ENCODE measurements at regions not wholly inside any gene's neighbourhood (a gene's known extent, or its start where the extent isn't known, plus 50 kb on each side); places are given as distances from the start of the nearest gene placed in this dataset.

GRCh38 chr13:83153848-83154247, 728.4 kb downstream of the SLITRK1 start:
- intact Hi-C loops (cut with micrococcal nuclease): no loop called here

GRCh38 chr13:83151308-83151660, 731.0 kb downstream of the SLITRK1 start:
- no peak overlapping the region for H3K4me3 Mint-ChIP-seq
- TF ChIP-seq CTCF (IDR thresholded peaks at IDR 0.05) (no peak), EZH2 (IDR thresholded peaks at IDR 0.05; ENCODE audit: borderline replicate concordance, insufficient read depth, low read depth, low read length, poor library complexity, severe bottlenecking) (no peak)
- POLR2A ChIA-PET: no interaction called here
- H3K4me2 ChIP-seq (replicated peaks; ENCODE audit: low read depth, low read length, poor library complexity, severe bottlenecking): no peak overlapping the region
- H3K36me3 ChIP-seq (replicated peaks in 1 of 2; ENCODE audit: control extremely low read depth in 1 of 2, control insufficient read depth in 1 of 2, extremely low read depth in 1 of 2, insufficient read depth in 2 of 2, low read length in 1 of 2): no peaks in the 10 kb centered on the region
- no peak overlapping the region for H3K4me3 ChIP-seq (ENCODE audit: control extremely low read depth in 1 of 5, extremely low read depth in 1 of 5, insufficient read depth in 1 of 5, low read depth in 2 of 5, low read length in 4 of 5)
- H3K4me1 ChIP-seq (ENCODE audit: control insufficient read depth in 2 of 2, insufficient read depth in 2 of 2, low read length in 2 of 2): no peaks in the 10 kb centered on the region
- no peak overlapping the region for H3K27ac Mint-ChIP-seq
- H3K9me3 Mint-ChIP-seq (ENCODE audit: insufficient read depth): no peaks in the 10 kb centered on the region
- H3K27ac ChIP-seq (ENCODE audit: low read length in 2 of 2): no peak overlapping the region
- DNase-seq: no peak
- H3K9me3 ChIP-seq (ENCODE audit: control extremely low read depth in 1 of 3, control insufficient read depth in 2 of 3, insufficient read depth in 1 of 3, low read length in 2 of 3): no peaks in the 10 kb centered on the region
- no peaks in the 10 kb centered on the region for H3K27me3 Mint-ChIP-seq
- no peak for ATAC-seq (ENCODE audit: low read depth)
- H4K20me1 ChIP-seq (ENCODE audit: control insufficient read depth, insufficient read depth, low read length, poor library complexity, severe bottlenecking): no peaks in the 10 kb centered on the region
- WGBS (ENCODE audit: insufficient coverage): no CpG with 5 or more reads among the region's 1 CpG
- no peaks in the 10 kb centered on the region for H3K27me3 ChIP-seq (replicated peaks in 1 of 4; ENCODE audit: control extremely low read depth in 1 of 4, control insufficient read depth in 3 of 4, insufficient read depth in 4 of 4, low read length in 3 of 4)
- intact Hi-C loops (cut with micrococcal nuclease): no loop called here
- no peaks in the 10 kb centered on the region for H3K4me1 Mint-ChIP-seq
- no peaks in the 10 kb centered on the region for H3K79me2 ChIP-seq (ENCODE audit: control insufficient read depth, insufficient read depth, low read length)
- no peak overlapping the region for H3K9ac ChIP-seq (ENCODE audit: low read length)
- no peak overlapping the region for H2AFZ ChIP-seq (ENCODE audit: insufficient read depth, low read depth, low read length, poor library complexity, severe bottlenecking)
- CTCF ChIA-PET: no interaction called here

More at GRCh38 chr13:83153848-83154247, 728.4 kb downstream of the SLITRK1 start:
- H3K27me3 ChIP-seq (replicated peaks in 1 of 4; ENCODE audit: control extremely low read depth in 1 of 4, control insufficient read depth in 3 of 4, insufficient read depth in 4 of 4, low read length in 3 of 4): no peaks in the 10 kb centered on the region
- H3K4me3 Mint-ChIP-seq: no peak overlapping the region
- no peaks in the 10 kb centered on the region for H3K9me3 ChIP-seq (ENCODE audit: control extremely low read depth in 1 of 3, control insufficient read depth in 2 of 3, insufficient read depth in 1 of 3, low read length in 2 of 3)
- H3K4me3 ChIP-seq (ENCODE audit: control extremely low read depth in 1 of 5, extremely low read depth in 1 of 5, insufficient read depth in 1 of 5, low read depth in 2 of 5, low read length in 4 of 5): no peak overlapping the region
- no peak overlapping the region for H3K4me2 ChIP-seq (replicated peaks; ENCODE audit: low read depth, low read length, poor library complexity, severe bottlenecking)
- no peak overlapping the region for H3K27ac ChIP-seq (ENCODE audit: low read length in 2 of 2)
- H3K9ac ChIP-seq (ENCODE audit: low read length): no peak overlapping the region
- no peaks in the 10 kb centered on the region for H3K27me3 Mint-ChIP-seq
- no peaks in the 10 kb centered on the region for H3K36me3 ChIP-seq (replicated peaks in 1 of 2; ENCODE audit: control extremely low read depth in 1 of 2, control insufficient read depth in 1 of 2, extremely low read depth in 1 of 2, insufficient read depth in 2 of 2, low read length in 1 of 2)
- DNase-seq (no peak), ATAC-seq (ENCODE audit: low read depth) (no peak)
- H3K27ac Mint-ChIP-seq: no peak overlapping the region
- no peaks in the 10 kb centered on the region for H3K9me3 Mint-ChIP-seq (ENCODE audit: insufficient read depth)
- no peaks in the 10 kb centered on the region for H3K4me1 ChIP-seq (ENCODE audit: control insufficient read depth in 2 of 2, insufficient read depth in 2 of 2, low read length in 2 of 2)
- H3K79me2 ChIP-seq (ENCODE audit: control insufficient read depth, insufficient read depth, low read length): no peaks in the 10 kb centered on the region
- ChIA-PET POLR2A (no interaction called here), CTCF (no interaction called here)
- WGBS (ENCODE audit: insufficient coverage): 0% methylated on average over 1 of the region's 2 CpGs
- H3K4me1 Mint-ChIP-seq: no peaks in the 10 kb centered on the region
- H4K20me1 ChIP-seq (ENCODE audit: control insufficient read depth, insufficient read depth, low read length, poor library complexity, severe bottlenecking): no peaks in the 10 kb centered on the region
- TF ChIP-seq CTCF (IDR thresholded peaks at IDR 0.05) (no peak), EZH2 (IDR thresholded peaks at IDR 0.05; ENCODE audit: borderline replicate concordance, insufficient read depth, low read depth, low read length, poor library complexity, severe bottlenecking) (no peak)
- no peak overlapping the region for H2AFZ ChIP-seq (ENCODE audit: insufficient read depth, low read depth, low read length, poor library complexity, severe bottlenecking)
